HFF-Myc (cell line): ENCODE measurements at regions not wholly inside any gene's neighbourhood (a gene's known extent, or its start where the extent isn't known, plus 50 kb on each side); places are given as distances from the start of the nearest gene placed in this dataset.

Experiments
- DNase-seq: peaks from one replicate; pipeline ENCODE4 v3.0.0-alpha.2; 2011; ENCODE audit warnings: low read depth; ENCODE audit errors: extremely low read depth
- H3K4me3 ChIP-seq: replicated peaks from 2 replicates; pipeline ENCODE4 v1.5.1; 2011; ENCODE audit warnings: low read depth, mild to moderate bottlenecking, control low read depth, low read length
- CTCF ChIP-seq: IDR thresholded peaks from 2 replicates; pipeline ENCODE4 v1.5.1; 2012; ENCODE audit warnings: mild to moderate bottlenecking, low read depth, low read length, control low read depth; ENCODE audit errors: missing control alignments

GRCh38 chr12:41629611-41630010, 441.5 kb downstream of the PDZRN4 start:
- H3K4me3 ChIP-seq = no peak overlapping the region
- no peak for DNase-seq
- no peak for TF ChIP-seq CTCF

GRCh38 chr12:41627476-41627875, 439.4 kb downstream of the PDZRN4 start:
- no peak for TF ChIP-seq CTCF
- DNase-seq = no peak
- H3K4me3 ChIP-seq = no peak overlapping the region

- H3K4me3 ChIP-seq = no peak overlapping the region
- no peak for TF ChIP-seq CTCF
- no peak for DNase-seq
Measured at GRCh38 chr12:41624571-41624970, 436.5 kb downstream of the PDZRN4 start.
